NB4 (cell line): ENCODE measurements at regions not wholly inside any gene's neighbourhood (a gene's known extent, or its start where the extent isn't known, plus 50 kb on each side); places are given as distances from the start of the nearest gene placed in this dataset.
"Not testable (repeated sequence)": the region's sequence is repeated elsewhere in the genome, so short reads cannot be mapped to it uniquely, and the experiment has no call there.

Source experiments
- DNase-seq: peaks from one replicate; pipeline ENCODE4 v3.0.0; 2010; ENCODE audit warnings: low read depth
- H3K4me3 ChIP-seq: one replicate; pipeline ENCODE4 v1.5.1; 2011; ENCODE audit warnings: mild to moderate bottlenecking, low read depth, low read length, moderate library complexity
- CTCF ChIP-seq: IDR thresholded peaks from one replicate; pipeline ENCODE4 v1.5.1; 2012; ENCODE audit warnings: low read depth, low read length
- MAX ChIP-seq: IDR thresholded peaks from 2 replicates; pipeline ENCODE4 v1.6.1; 2011; ENCODE audit warnings: low read depth, low read length
- MYC ChIP-seq: IDR thresholded peaks from 2 replicates; pipeline ENCODE4 v1.6.1; 2011; ENCODE audit warnings: low read depth, low read length
- POLR2A ChIP-seq: IDR thresholded peaks from 2 replicates; pipeline ENCODE4 v1.6.1; 2011; ENCODE audit warnings: mild to moderate bottlenecking; ENCODE audit not compliant: insufficient read length; ENCODE audit errors: extremely low read depth

GRCh38 chr5:120938604-120939003 lies 474.5 kb downstream of the PRR16 start:
- no peak overlapping the region for H3K4me3 ChIP-seq
- no peak for TF ChIP-seq CTCF
- TF ChIP-seq MYC, result no peak
- TF ChIP-seq MAX, result no peak
- no peak for DNase-seq

GRCh38 chr5:120942596-120943350 lies 478.7 kb downstream of the PRR16 start:
- H3K4me3 ChIP-seq, result no peak overlapping the region
- no peak for DNase-seq
- TF ChIP-seq MYC (no peak), MAX (no peak), POLR2A (no peak), CTCF (no peak)

- not testable (repeated sequence) for H3K4me3 ChIP-seq, DNase-seq
Measured at GRCh38 chr5:120949596-120949995, 485.5 kb downstream of the PRR16 start.

- not testable (repeated sequence) for H3K4me3 ChIP-seq, DNase-seq
Measured at GRCh38 chr5:120953445-120953844, 489.3 kb downstream of the PRR16 start.

- H3K4me3 ChIP-seq, result no peak overlapping the region
- DNase-seq, result no peak
- no peak for TF ChIP-seq MYC
- no peak for TF ChIP-seq CTCF
- no peak for TF ChIP-seq POLR2A
- no peak for TF ChIP-seq MAX
Measured at GRCh38 chr5:120954255-120954654, 490.2 kb downstream of the PRR16 start.

- no peak overlapping the region for H3K4me3 ChIP-seq
- no peak for DNase-seq
- TF ChIP-seq MAX (no peak), MYC (no peak), CTCF (no peak), POLR2A (no peak)
Measured at GRCh38 chr5:120955795-120956194, 491.7 kb downstream of the PRR16 start.

- no peak overlapping the region for H3K4me3 ChIP-seq
- DNase-seq, result no peak
- no peak for TF ChIP-seq CTCF
- TF ChIP-seq POLR2A, result no peak
- no peak for TF ChIP-seq MAX
- TF ChIP-seq MYC, result no peak
Measured at GRCh38 chr5:120958877-120959485, 494.9 kb downstream of the PRR16 start.
